ENCODE measurements at regions not wholly inside any gene's neighbourhood (a gene's known extent, or its start where the extent isn't known, plus 50 kb on each side); places are given as distances from the start of the nearest gene placed in this dataset.

- Histone ChIP-seq H3K27ac (no peak overlapping the region), H3K4me3 (no peak overlapping the region), H3K27me3 (replicated peaks; ENCODE audit: insufficient read depth) (no peaks in the 10 kb centered on the region), H3K4me1 (ENCODE audit: control insufficient read depth in 1 of 2, low read depth in 2 of 2) (no peaks in the 10 kb centered on the region), H3K36me3 (no peaks in the 10 kb centered on the region), H3K9me3 (no peaks in the 10 kb centered on the region)
- DNase-seq (ENCODE audit: low spot score) (no peak), ATAC-seq (ENCODE audit: insufficient number of reproducible peaks, low FRiP score, low read depth) (no peak)
- no peak for TF ChIP-seq CTCF (IDR thresholded peaks at IDR 0.05)
These were observed 581.7 kb upstream of the CCDC54 start for GRCh38 chr3:106795553-106795952.

- no peaks in the 10 kb centered on the region for H3K36me3 ChIP-seq
- no peaks in the 10 kb centered on the region for H3K27me3 ChIP-seq (replicated peaks; ENCODE audit: insufficient read depth)
- no peak for DNase-seq (ENCODE audit: low spot score)
- H3K9me3 ChIP-seq: no peaks in the 10 kb centered on the region
- no peaks in the 10 kb centered on the region for H3K4me1 ChIP-seq (ENCODE audit: control insufficient read depth in 1 of 2, low read depth in 2 of 2)
- no peak overlapping the region for H3K4me3 ChIP-seq
- ATAC-seq (ENCODE audit: insufficient number of reproducible peaks, low FRiP score, low read depth): no peak
- H3K27ac ChIP-seq: no peak overlapping the region
- no peak for TF ChIP-seq CTCF (IDR thresholded peaks at IDR 0.05)
These were observed 579.8 kb upstream of the CCDC54 start for GRCh38 chr3:106797461-106797860.

GRCh38 chr3:106805625-106806024 is 571.6 kb upstream of the CCDC54 start:
- no peak overlapping the region for H3K27ac ChIP-seq
- no peak for TF ChIP-seq CTCF (IDR thresholded peaks at IDR 0.05)
- peaks cover 7 to 15% of the 10 kb centered on the region in 2 donors for H3K4me1 ChIP-seq (ENCODE audit: control insufficient read depth in 1 of 2, low read depth in 2 of 2)
- ATAC-seq (ENCODE audit: insufficient number of reproducible peaks, low FRiP score, low read depth) (no peak), DNase-seq (ENCODE audit: low spot score) (no peak)
- no peaks in the 10 kb centered on the region for H3K27me3 ChIP-seq (replicated peaks; ENCODE audit: insufficient read depth)
- H3K9me3 ChIP-seq: no peaks in the 10 kb centered on the region
- no peaks in the 10 kb centered on the region for H3K36me3 ChIP-seq
- no peak overlapping the region for H3K4me3 ChIP-seq

- TF ChIP-seq CTCF (IDR thresholded peaks at IDR 0.05): no peak
- no peaks in the 10 kb centered on the region for H3K27me3 ChIP-seq (replicated peaks; ENCODE audit: insufficient read depth)
- DNase-seq (ENCODE audit: low spot score) (no peak), ATAC-seq (ENCODE audit: insufficient number of reproducible peaks, low FRiP score, low read depth) (no peak)
- no peak overlapping the region for H3K27ac ChIP-seq
- no peaks in the 10 kb centered on the region for H3K36me3 ChIP-seq
- peaks cover 12 to 25% of the 10 kb centered on the region in 2 donors for H3K4me1 ChIP-seq (ENCODE audit: control insufficient read depth in 1 of 2, low read depth in 2 of 2)
- H3K9me3 ChIP-seq: no peaks in the 10 kb centered on the region
- no peak overlapping the region for H3K4me3 ChIP-seq
These were observed 570.3 kb upstream of the CCDC54 start for GRCh38 chr3:106806964-106807363.

- DNase-seq (ENCODE audit: low spot score) (no peak), ATAC-seq (ENCODE audit: insufficient number of reproducible peaks, low FRiP score, low read depth) (no peak)
- peaks cover 12 to 35% of the 10 kb centered on the region in 2 donors for H3K4me1 ChIP-seq (ENCODE audit: control insufficient read depth in 1 of 2, low read depth in 2 of 2)
These were observed 568.2 kb upstream of the CCDC54 start for GRCh38 chr3:106809041-106809440.

More at GRCh38 chr3:106809041-106809440, 568.2 kb upstream of the CCDC54 start:
- Histone ChIP-seq H3K27me3 (replicated peaks; ENCODE audit: insufficient read depth) (no peaks in the 10 kb centered on the region), H3K4me3 (no peak overlapping the region), H3K27ac (no peak overlapping the region), H3K36me3 (no peaks in the 10 kb centered on the region), H3K9me3 (no peaks in the 10 kb centered on the region)
- TF ChIP-seq CTCF (IDR thresholded peaks at IDR 0.05): no peak
